ENCODE measurements at regions not wholly inside any gene's neighbourhood (a gene's known extent, or its start where the extent isn't known, plus 50 kb on each side); places are given as distances from the start of the nearest gene placed in this dataset.

DNA sequence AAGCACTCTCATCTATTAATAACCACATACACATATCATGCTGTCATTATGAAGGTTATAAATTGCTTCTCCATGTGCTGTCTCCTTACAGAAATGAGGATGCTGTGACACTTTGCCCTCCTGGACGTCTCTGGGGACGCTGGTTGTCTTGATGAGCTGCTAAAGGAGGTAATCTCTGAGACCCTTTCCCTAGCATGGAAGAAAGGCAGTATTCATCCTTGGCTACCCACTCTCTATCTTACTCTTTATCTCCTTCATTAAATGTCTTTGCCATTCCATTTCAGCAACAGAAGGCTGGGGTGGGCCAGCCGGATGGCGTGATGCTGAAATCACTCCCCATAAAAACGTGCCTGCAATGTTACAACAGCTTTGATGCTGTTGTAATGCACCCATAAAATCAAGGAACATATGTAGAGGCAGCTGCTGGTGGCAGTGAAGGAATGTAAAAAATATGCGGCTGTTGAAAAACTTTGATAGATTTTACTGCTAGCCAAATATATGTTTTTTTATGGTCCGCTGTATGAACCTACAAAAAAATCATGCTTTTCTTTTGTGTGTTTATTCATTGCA lies 715.1 kb upstream of the API5 start:
- 44 to 54% methylated on average over 7 of the region's 7 CpGs for WGBS, 2 donors
- FAIRE-seq (no peak), DNase-seq (no peak), ATAC-seq (no peak)
- TF ChIP-seq, protein P1, sequence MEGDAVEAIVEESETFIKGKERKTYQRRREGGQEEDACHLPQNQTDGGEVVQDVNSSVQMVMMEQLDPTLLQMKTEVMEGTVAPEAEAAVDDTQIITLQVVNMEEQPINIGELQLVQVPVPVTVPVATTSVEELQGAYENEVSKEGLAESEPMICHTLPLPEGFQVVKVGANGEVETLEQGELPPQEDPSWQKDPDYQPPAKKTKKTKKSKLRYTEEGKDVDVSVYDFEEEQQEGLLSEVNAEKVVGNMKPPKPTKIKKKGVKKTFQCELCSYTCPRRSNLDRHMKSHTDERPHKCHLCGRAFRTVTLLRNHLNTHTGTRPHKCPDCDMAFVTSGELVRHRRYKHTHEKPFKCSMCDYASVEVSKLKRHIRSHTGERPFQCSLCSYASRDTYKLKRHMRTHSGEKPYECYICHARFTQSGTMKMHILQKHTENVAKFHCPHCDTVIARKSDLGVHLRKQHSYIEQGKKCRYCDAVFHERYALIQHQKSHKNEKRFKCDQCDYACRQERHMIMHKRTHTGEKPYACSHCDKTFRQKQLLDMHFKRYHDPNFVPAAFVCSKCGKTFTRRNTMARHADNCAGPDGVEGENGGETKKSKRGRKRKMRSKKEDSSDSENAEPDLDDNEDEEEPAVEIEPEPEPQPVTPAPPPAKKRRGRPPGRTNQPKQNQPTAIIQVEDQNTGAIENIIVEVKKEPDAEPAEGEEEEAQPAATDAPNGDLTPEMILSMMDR (IDR thresholded peaks at IDR 0.05), result no peak
- Histone ChIP-seq H3K27me3 (no peaks in the 10 kb centered on the region), H3K9me3 (no peaks in the 10 kb centered on the region), H3K4me3 (no peak overlapping the region), H3K36me3 (no peaks in the 10 kb centered on the region), H3K27ac (no peak overlapping the region), H3K4me1 (no peaks in the 10 kb centered on the region)
- intact Hi-C loops (cut with DNase I), result no loop called here

DNA sequence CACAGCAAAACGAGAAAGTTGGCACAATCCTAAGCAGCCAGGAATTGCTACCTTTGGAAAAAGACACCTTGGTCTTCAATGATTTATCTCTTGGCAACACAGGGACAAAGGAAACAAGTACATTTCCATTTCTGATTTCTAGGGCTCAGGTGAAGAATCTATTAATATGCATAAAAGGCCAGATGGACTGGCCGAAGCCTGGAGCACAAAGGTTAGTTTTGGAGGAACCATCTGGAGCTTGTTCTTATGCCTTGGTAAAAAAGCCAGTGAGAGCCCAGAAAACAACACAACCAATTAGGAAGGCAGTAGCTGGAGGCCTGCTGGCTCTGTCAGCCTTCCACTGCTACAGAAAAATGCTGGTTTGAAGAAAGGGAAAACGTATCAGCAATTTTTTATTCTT lies 713.5 kb upstream of the API5 start:
- 40 to 57% methylated on average over 3 of the region's 3 CpGs for WGBS, 2 donors

DNA sequence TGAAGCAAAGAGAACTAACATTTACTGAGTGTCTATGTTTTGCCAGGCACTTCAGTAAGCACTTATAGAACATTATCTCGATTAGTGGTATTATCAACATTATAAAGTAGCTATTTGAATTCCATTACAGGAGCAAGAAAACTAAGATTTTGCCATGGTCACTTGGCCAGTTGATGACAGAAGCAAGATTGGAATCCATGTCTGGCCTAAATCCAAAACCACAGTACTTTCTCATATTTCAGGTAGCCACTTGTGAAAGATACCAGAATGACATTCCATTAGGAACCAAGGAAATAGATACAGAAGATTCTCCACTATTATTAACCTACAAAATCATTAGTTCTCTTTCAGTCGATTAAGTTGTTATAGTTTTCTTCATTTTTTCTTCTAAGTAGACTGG lies 691.0 kb upstream of the API5 start:
- Histone ChIP-seq H3K27me3 (no peaks in the 10 kb centered on the region), H3K4me3 (no peak overlapping the region), H3K4me1 (no peaks in the 10 kb centered on the region), H3K27ac (no peak overlapping the region), H3K9me3 (no peaks in the 10 kb centered on the region), H3K36me3 (no peaks in the 10 kb centered on the region)
- FAIRE-seq (no peak), DNase-seq (no peak), ATAC-seq (no peak)
- intact Hi-C loops (cut with DNase I), result no loop called here
- 63 to 76% methylated on average over 2 of the region's 2 CpGs for WGBS, 2 donors
- TF ChIP-seq, protein P1 (IDR thresholded peaks at IDR 0.05), result no peak

More for the DNA sequence above, 713.5 kb upstream of the API5 start:
- no peak for ATAC-seq
- no peak for FAIRE-seq
- TF ChIP-seq, protein P1 (IDR thresholded peaks at IDR 0.05), result no peak
- no peaks in the 10 kb centered on the region for H3K4me1 ChIP-seq
- H3K4me3 ChIP-seq, result no peak overlapping the region
- no peak for DNase-seq
- no peaks in the 10 kb centered on the region for H3K27me3 ChIP-seq
- no peak overlapping the region for H3K27ac ChIP-seq
- intact Hi-C loops (cut with DNase I), result no loop called here
- no peaks in the 10 kb centered on the region for H3K9me3 ChIP-seq
- no peaks in the 10 kb centered on the region for H3K36me3 ChIP-seq

DNA sequence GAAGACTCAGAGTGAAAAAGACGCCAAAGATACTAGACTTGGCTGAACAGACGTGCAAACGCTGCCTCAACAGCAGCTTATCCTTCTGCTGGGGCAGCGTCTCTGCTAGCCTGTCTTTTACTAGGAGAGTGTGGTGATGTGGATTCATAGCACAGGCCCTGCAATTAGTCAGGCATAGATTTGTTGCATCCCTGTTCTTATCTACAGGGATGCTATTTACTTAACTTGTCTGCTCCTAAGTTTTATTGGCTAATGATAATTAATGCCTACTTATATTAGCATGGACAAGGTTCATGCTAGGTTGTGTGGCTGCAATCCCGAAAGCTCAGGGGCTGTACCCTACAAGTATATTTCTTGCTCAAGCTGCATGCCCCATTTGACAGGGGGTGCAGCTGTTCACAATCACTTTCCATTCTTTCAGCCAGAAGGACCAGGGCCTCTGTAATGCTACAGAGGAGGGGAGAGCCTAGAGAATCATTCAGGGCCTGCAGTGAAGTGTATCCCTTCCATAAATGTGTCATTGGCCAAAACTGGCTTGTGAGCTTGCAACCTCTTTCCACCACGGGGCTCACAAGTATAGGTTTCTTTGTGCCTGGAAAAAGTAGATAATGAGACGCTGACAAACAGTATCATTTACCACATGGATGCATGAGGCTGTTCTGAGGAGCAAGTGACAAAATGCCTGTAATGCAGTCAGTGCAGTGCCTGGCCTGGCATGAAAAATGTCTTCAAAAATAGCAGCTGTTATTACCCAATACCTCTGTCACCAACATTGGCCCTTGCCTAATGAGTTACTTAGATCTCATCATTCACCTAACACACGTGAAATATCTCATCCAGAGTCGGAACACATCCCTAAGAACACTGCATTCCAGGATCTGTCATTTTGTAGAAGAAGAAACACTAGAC lies 685.8 kb upstream of the API5 start:
- Histone ChIP-seq H3K4me3 (no peak overlapping the region), H3K27me3 (no peaks in the 10 kb centered on the region), H3K9me3 (no peaks in the 10 kb centered on the region), H3K36me3 (no peaks in the 10 kb centered on the region), H3K4me1 (no peaks in the 10 kb centered on the region), H3K27ac (no peak overlapping the region)
- DNase-seq (no peak), ATAC-seq (no peak), FAIRE-seq (no peak)
- WGBS, 2 donors, result 23 to 29% methylated on average over 9 of the region's 9 CpGs
- intact Hi-C loops (cut with DNase I), result no loop called here
- TF ChIP-seq, protein P1 (IDR thresholded peaks at IDR 0.05), result no peak
